ENCODE measurements at regions not wholly inside any gene's neighbourhood (a gene's known extent, or its start where the extent isn't known, plus 50 kb on each side); places are given as distances from the start of the nearest gene placed in this dataset.

- no peak overlapping the region for H3K4me3 ChIP-seq (ENCODE audit: low read depth, low read length)
These were observed 153.8 kb upstream of the FST start for GRCh38 chr5:53326424-53327153.

DNA sequence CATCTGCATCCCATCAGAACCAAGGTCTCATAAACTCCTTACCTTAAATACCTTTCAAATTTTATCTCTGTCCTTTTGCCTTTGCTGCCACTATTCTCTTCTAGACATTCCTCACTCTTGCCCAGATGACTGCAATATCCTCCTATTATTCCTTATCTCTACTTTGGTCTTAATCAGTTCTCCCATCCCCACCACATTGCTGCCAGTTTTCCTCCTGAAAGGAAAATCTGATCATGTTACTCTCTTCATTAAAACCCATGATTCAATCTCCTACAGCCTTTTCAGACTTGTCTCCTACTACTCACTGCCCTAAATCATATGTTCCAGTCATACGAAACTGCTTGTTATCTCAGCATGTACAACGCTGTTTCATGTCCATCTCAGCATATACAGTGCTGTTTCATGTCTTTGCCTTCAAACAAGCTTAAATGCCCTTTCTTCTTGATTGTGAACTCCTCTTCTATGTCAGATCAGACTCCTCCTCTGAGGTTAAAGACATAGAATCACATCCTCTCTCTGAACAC lies 152.6 kb upstream of the FST start:
- no peak overlapping the region for H3K4me3 ChIP-seq (ENCODE audit: low read depth, low read length)

- H3K4me3 ChIP-seq (ENCODE audit: low read depth, low read length): no peak overlapping the region
These were observed 149.9 kb upstream of the FST start for GRCh38 chr5:53330491-53330890.

DNA sequence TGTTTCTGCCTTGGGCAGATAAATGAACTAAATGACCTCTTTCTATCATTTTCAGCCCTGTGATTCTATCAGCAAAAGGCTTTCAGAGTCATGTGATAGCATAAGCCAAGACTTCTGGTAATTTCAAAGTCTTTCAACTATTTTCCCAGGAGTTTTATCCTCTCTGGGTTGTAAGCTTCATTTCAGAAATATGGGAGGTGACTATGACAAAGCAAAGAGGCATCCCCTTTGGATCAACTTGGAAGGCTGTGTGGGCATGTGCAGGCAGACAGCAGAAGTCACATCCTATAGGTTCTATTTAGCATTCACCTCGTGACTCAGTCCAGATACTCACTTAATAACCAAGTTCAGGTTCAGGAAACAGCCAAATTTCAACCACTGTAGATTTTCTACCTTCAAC lies 149.0 kb upstream of the FST start:
- no peak overlapping the region for H3K4me3 ChIP-seq (ENCODE audit: low read depth, low read length)

- H3K4me3 ChIP-seq (ENCODE audit: low read depth, low read length): no peak overlapping the region
These were observed 147.3 kb upstream of the FST start for GRCh38 chr5:53333160-53333559.

GRCh38 chr5:53334431-53334941 lies 145.9 kb upstream of the FST start:
- H3K4me3 ChIP-seq (ENCODE audit: low read depth, low read length): no peak overlapping the region

- no peak overlapping the region for H3K4me3 ChIP-seq (ENCODE audit: low read depth, low read length)
These were observed 145.3 kb upstream of the FST start for GRCh38 chr5:53335115-53335514.

DNA sequence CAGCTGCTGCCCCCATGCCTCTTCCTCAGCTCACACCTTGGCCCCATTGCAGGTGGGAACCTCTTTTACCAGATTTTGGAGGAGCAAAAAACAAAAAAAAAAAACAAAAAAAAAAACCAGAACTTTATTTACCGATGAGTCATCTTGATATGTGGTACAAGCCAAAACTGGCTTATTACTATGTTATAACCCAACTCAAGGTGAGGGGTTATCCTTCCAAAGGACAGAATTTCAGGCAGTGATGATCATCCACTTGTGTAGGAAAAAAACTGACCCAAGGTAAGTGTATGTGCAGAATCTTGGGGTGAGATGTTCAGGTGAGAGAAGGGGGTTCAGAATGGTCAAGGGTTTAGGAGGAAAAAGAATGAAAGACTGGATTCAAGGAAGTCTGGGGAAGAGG lies 142.6 kb upstream of the FST start:
- H3K4me3 ChIP-seq (ENCODE audit: low read depth, low read length): no peak overlapping the region

DNA sequence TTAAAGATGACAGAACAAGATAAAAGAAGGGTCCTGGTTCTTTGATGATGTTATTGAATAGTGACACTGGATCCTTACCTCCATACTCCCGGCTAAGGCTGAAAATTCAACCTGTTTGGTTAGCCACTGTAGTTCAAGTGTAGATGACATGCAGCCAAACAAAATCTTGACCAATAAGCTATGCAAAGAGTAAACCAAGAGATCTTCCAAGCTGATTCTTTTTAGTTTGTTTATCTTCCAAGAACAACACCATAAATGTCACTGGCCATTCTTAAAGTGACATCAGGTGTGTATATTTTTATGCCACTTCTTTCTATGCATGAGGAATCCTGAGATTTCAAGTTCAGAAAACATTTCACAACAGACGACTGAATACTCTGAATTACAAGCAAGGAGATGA lies 141.5 kb upstream of the FST start:
- no peak overlapping the region for H3K4me3 ChIP-seq (ENCODE audit: low read depth, low read length)

- no peak overlapping the region for H3K4me3 ChIP-seq (ENCODE audit: low read depth, low read length)
These were observed 140.4 kb upstream of the FST start for GRCh38 chr5:53339962-53340540.

- H3K4me3 ChIP-seq (ENCODE audit: low read depth, low read length): no peak overlapping the region
These were observed 139.3 kb upstream of the FST start for GRCh38 chr5:53340956-53341750.

DNA sequence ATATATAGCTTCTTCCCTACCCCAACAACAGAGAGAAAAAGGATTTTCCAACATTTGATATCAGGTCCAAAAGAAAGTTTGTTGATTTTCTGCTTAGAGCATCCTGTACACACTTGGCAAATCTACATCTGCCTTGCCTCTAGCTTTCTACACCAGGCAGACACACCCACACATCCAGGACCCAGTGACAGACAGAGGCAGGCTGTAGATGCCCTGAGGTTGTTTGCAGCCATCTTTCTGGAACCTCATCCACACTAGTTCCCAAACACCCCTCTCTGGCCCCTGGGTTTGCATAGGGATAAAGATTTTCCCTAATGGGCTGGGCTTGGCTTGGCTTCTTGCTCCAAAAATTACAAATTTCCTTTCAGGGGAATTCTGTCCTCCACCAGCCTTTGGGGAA lies 138.2 kb upstream of the FST start:
- no peak overlapping the region for H3K4me3 ChIP-seq (ENCODE audit: low read depth, low read length)

GRCh38 chr5:53343187-53343586 lies 137.2 kb upstream of the FST start:
- no peak overlapping the region for H3K4me3 ChIP-seq (ENCODE audit: low read depth, low read length)

- H3K4me3 ChIP-seq (ENCODE audit: low read depth, low read length): no peak overlapping the region
These were observed 130.1 kb upstream of the FST start for GRCh38 chr5:53350368-53350767.

GRCh38 chr5:53350991-53351770 lies 129.2 kb upstream of the FST start:
- no peak overlapping the region for H3K4me3 ChIP-seq (ENCODE audit: low read depth, low read length)

DNA sequence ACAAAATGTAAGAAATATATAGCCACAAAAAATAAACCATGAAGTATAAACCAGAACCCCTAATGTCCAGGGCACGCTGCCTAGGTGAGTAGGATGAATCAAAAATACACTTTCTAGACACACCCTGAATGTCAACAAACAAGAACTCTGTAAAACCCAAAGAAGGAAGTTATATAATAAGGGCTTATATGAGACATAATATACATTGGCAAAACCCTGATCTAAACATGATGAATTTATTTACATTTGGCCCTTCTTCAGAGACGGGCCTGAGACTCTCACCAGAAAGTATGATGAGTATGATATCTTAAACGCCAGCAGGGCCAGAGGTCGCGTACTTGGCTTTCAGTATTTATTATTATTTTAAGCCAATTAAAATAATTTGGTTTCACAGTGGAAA lies 125.1 kb upstream of the FST start:
- no peak overlapping the region for H3K4me3 ChIP-seq (ENCODE audit: low read depth, low read length)

- H3K4me3 ChIP-seq (ENCODE audit: low read depth, low read length): no peak overlapping the region
These were observed 124.5 kb upstream of the FST start for GRCh38 chr5:53355931-53356330.

DNA sequence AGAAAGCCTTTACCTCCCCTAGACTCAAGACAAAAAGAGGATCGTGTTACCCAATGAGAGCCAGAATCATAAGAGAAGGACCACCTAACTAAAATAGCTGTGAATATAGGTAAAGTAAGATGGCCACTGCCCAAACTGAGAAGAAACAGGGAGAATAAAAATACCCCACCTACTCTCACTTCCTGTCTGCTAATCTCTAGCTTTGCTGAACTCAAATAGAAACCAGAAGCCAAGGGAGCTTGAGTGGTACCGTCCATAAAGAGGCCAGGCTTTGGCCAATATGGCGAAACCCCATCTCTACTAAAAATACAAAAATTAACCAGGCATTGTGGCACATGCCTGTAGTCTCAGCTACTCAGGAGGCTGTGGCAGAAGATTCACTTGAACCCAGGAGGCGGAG lies 123.0 kb upstream of the FST start:
- no peak overlapping the region for H3K4me3 ChIP-seq (ENCODE audit: low read depth, low read length)

- H3K4me3 ChIP-seq (ENCODE audit: low read depth, low read length): no peak overlapping the region
These were observed 121.6 kb upstream of the FST start for GRCh38 chr5:53358794-53359193.

- no peak overlapping the region for H3K4me3 ChIP-seq (ENCODE audit: low read depth, low read length)
These were observed 120.4 kb upstream of the FST start for GRCh38 chr5:53359916-53360517.

- no peak overlapping the region for H3K4me3 ChIP-seq (ENCODE audit: low read depth, low read length)
These were observed 119.6 kb upstream of the FST start for GRCh38 chr5:53360811-53361210.

Measured in iPS-11a (cell line).